ENCODE measurements at regions not wholly inside any gene's neighbourhood (a gene's known extent, or its start where the extent isn't known, plus 50 kb on each side); places are given as distances from the start of the nearest gene placed in this dataset.

DNA sequence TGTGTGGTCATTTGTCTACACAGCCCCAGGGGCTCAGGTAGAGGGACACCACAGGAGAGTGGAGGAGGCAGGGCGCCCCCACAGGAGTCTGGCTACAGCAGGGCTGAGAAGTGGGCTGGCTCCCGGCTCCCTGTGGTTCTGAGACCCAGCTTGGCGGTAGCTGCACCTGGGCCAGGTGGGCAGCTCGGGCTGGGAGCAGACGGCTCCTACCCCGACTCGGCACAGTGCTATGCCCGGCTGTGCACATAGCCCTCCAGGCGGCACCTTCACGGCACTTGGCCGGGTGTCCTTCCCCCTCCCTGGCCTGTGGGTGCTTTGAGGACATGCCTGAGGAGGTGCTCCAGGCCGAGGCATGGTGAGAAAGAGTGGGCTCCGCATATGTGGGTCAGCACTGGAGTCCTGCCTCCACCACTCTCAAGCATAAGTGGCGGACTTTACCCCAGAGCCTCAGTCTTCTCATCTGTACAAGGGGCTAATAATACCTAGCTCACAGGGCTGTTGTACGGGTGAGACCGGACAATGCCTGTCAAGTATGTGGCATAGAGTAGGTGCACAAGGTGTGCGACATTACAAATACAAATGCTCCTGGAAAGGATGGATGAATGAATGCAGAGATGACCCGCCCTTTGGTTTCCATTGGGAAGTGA is 50.1 kb upstream of the JPH3 start:
- H3K4me1 ChIP-seq (ENCODE audit: insufficient read depth, low read length, poor library complexity, severe bottlenecking): no peaks in the 10 kb centered on the region
- H3K9me2 ChIP-seq (replicated peaks; ENCODE audit: low read depth, low read length): no peaks in the 10 kb centered on the region
- TF ChIP-seq, protein P1, sequence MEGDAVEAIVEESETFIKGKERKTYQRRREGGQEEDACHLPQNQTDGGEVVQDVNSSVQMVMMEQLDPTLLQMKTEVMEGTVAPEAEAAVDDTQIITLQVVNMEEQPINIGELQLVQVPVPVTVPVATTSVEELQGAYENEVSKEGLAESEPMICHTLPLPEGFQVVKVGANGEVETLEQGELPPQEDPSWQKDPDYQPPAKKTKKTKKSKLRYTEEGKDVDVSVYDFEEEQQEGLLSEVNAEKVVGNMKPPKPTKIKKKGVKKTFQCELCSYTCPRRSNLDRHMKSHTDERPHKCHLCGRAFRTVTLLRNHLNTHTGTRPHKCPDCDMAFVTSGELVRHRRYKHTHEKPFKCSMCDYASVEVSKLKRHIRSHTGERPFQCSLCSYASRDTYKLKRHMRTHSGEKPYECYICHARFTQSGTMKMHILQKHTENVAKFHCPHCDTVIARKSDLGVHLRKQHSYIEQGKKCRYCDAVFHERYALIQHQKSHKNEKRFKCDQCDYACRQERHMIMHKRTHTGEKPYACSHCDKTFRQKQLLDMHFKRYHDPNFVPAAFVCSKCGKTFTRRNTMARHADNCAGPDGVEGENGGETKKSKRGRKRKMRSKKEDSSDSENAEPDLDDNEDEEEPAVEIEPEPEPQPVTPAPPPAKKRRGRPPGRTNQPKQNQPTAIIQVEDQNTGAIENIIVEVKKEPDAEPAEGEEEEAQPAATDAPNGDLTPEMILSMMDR (conservative IDR thresholded peaks at IDR 0.05; ENCODE audit: low read length): no peak
- TF ChIP-seq EZH2phosphoT487 (IDR thresholded peaks at IDR 0.05; ENCODE audit: borderline replicate concordance): no peak

GRCh38 chr16:87551487-87551886 is 50.8 kb upstream of the JPH3 start:
- H3K4me2 ChIP-seq (ENCODE audit: low read depth, low read length, poor library complexity, severe bottlenecking): no peak overlapping the region
- H2AFZ ChIP-seq (ENCODE audit: low read length): no peak overlapping the region
- H3F3A ChIP-seq (ENCODE audit: low read depth): no peaks in the 10 kb centered on the region
- no peaks in the 10 kb centered on the region for H3K36me3 ChIP-seq (ENCODE audit: insufficient read depth, low read length)
- H3K4me1 ChIP-seq (ENCODE audit: insufficient read depth, low read length, poor library complexity, severe bottlenecking): no peaks in the 10 kb centered on the region
- no peak overlapping the region for H3K4me3 ChIP-seq (ENCODE audit: low read length, poor library complexity, severe bottlenecking)
- no peak overlapping the region for H3K9ac ChIP-seq (ENCODE audit: low read depth, low read length, poor library complexity, severe bottlenecking)
- H3K9me3 ChIP-seq (ENCODE audit: insufficient read depth, low read depth, low read length): no peaks in the 10 kb centered on the region
- H3K79me2 ChIP-seq (ENCODE audit: insufficient read depth, low read length): no peaks in the 10 kb centered on the region
- no peaks in the 10 kb centered on the region for H4K20me1 ChIP-seq (ENCODE audit: insufficient read depth, low read length, poor library complexity, severe bottlenecking)
- H3K9me2 ChIP-seq (replicated peaks; ENCODE audit: low read depth, low read length): no peaks in the 10 kb centered on the region
- no peaks in the 10 kb centered on the region for H3K27me3 ChIP-seq (ENCODE audit: insufficient read depth, low read length, poor library complexity, severe bottlenecking)
- no peak for TF ChIP-seq EZH2phosphoT487 (IDR thresholded peaks at IDR 0.05; ENCODE audit: borderline replicate concordance)
- TF ChIP-seq, protein P1 (conservative IDR thresholded peaks at IDR 0.05; ENCODE audit: low read length): no peak

More for the DNA sequence above, 50.1 kb upstream of the JPH3 start:
- H3K9ac ChIP-seq (ENCODE audit: low read depth, low read length, poor library complexity, severe bottlenecking): no peak overlapping the region
- no peaks in the 10 kb centered on the region for H3K27me3 ChIP-seq (ENCODE audit: insufficient read depth, low read length, poor library complexity, severe bottlenecking)
- no peaks in the 10 kb centered on the region for H3K36me3 ChIP-seq (ENCODE audit: insufficient read depth, low read length)
- H3F3A ChIP-seq (ENCODE audit: low read depth): no peaks in the 10 kb centered on the region
- no peak overlapping the region for H3K4me3 ChIP-seq (ENCODE audit: low read length, poor library complexity, severe bottlenecking)
- no peaks in the 10 kb centered on the region for H3K79me2 ChIP-seq (ENCODE audit: insufficient read depth, low read length)
- H4K20me1 ChIP-seq (ENCODE audit: insufficient read depth, low read length, poor library complexity, severe bottlenecking): no peaks in the 10 kb centered on the region
- no peak overlapping the region for H2AFZ ChIP-seq (ENCODE audit: low read length)
- H3K4me2 ChIP-seq (ENCODE audit: low read depth, low read length, poor library complexity, severe bottlenecking): no peak overlapping the region
- no peaks in the 10 kb centered on the region for H3K9me3 ChIP-seq (ENCODE audit: insufficient read depth, low read depth, low read length)

DNA sequence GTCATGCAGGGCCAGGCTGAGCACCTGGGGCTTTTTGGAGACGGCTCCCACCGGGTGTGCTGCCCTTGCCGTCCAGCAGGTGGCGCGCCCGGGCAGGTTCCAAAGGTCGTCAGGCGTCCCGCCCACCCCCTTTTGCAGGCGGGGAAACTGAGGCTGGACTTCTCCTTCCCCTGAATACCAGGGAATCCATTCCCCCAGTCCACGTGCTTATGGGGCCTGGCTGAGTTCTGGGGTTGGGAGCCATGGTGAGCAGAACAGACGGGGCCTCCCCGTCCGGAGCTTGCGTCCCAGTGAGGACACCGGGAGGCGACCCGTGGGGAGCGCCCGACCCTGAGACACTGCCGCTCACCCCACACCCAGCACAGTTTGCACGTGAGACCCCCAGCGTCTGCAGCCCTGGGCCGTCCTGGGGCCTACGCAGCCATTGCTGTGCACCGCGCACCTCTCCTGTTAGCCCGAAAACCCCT is 51.8 kb upstream of the JPH3 start:
- H3K36me3 ChIP-seq (ENCODE audit: insufficient read depth, low read length): no peaks in the 10 kb centered on the region
- no peak overlapping the region for H3K4me3 ChIP-seq (ENCODE audit: low read length, poor library complexity, severe bottlenecking)
- TF ChIP-seq, protein P1 (conservative IDR thresholded peaks at IDR 0.05; ENCODE audit: low read length): peak; percentile 60
- TF ChIP-seq EZH2phosphoT487 (IDR thresholded peaks at IDR 0.05; ENCODE audit: borderline replicate concordance): no peak
- no peak overlapping the region for H3K9ac ChIP-seq (ENCODE audit: low read depth, low read length, poor library complexity, severe bottlenecking)
- no peaks in the 10 kb centered on the region for H3K9me3 ChIP-seq (ENCODE audit: insufficient read depth, low read depth, low read length)
- H3K79me2 ChIP-seq (ENCODE audit: insufficient read depth, low read length): no peaks in the 10 kb centered on the region
- H2AFZ ChIP-seq (ENCODE audit: low read length): no peak overlapping the region
- no peaks in the 10 kb centered on the region for H4K20me1 ChIP-seq (ENCODE audit: insufficient read depth, low read length, poor library complexity, severe bottlenecking)
- H3K4me1 ChIP-seq (ENCODE audit: insufficient read depth, low read length, poor library complexity, severe bottlenecking): no peaks in the 10 kb centered on the region
- H3F3A ChIP-seq (ENCODE audit: low read depth): no peaks in the 10 kb centered on the region
- H3K4me2 ChIP-seq (ENCODE audit: low read depth, low read length, poor library complexity, severe bottlenecking): no peak overlapping the region
- no peaks in the 10 kb centered on the region for H3K9me2 ChIP-seq (replicated peaks; ENCODE audit: low read depth, low read length)
- no peaks in the 10 kb centered on the region for H3K27me3 ChIP-seq (ENCODE audit: insufficient read depth, low read length, poor library complexity, severe bottlenecking)
